ENCODE measurements at regions not wholly inside any gene's neighbourhood (a gene's known extent, or its start where the extent isn't known, plus 50 kb on each side); places are given as distances from the start of the nearest gene placed in this dataset.

DNA sequence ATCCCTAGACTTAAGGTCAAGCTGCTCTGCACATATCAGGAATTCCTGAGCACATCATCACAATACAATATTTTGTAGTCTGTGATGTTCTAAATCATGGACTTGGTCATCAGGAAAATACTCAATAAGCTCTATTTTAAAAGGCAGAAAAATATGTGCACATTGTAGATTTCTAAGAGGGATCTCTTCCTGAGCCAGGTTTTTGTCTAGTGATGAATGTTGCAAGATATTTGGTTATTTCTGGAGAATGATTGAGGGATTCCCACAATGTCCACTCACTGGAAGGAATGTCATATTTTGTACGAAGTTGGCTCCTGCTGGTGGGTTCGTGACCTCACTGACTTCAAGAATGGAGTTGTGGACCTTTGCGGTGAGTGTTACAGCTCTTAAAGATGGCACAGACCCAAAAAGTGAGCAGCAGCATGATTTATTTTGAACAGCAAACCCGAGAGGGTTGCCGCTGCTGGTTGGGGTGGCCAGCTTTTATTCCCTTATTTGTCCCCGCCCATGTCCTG, 300.9 kb upstream of the DCN start:
- TF ChIP-seq POLR2A (IDR thresholded peaks at IDR 0.05): no peak
- TF ChIP-seq, protein P1, sequence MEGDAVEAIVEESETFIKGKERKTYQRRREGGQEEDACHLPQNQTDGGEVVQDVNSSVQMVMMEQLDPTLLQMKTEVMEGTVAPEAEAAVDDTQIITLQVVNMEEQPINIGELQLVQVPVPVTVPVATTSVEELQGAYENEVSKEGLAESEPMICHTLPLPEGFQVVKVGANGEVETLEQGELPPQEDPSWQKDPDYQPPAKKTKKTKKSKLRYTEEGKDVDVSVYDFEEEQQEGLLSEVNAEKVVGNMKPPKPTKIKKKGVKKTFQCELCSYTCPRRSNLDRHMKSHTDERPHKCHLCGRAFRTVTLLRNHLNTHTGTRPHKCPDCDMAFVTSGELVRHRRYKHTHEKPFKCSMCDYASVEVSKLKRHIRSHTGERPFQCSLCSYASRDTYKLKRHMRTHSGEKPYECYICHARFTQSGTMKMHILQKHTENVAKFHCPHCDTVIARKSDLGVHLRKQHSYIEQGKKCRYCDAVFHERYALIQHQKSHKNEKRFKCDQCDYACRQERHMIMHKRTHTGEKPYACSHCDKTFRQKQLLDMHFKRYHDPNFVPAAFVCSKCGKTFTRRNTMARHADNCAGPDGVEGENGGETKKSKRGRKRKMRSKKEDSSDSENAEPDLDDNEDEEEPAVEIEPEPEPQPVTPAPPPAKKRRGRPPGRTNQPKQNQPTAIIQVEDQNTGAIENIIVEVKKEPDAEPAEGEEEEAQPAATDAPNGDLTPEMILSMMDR (IDR thresholded peaks at IDR 0.05): no peak
- ATAC-seq: no peak
- peaks cover 0 to 7% (median 0%) of the 10 kb centered on the region in 12 donors for H3K9me3 ChIP-seq
- no peaks in the 10 kb centered on the region for H3K27me3 ChIP-seq
- no peak overlapping the region for H3K27ac ChIP-seq
- H3K4me3 ChIP-seq: no peak overlapping the region
- H3K4me1 ChIP-seq: no peaks in the 10 kb centered on the region
- DNase-seq: no peak
- intact Hi-C loops (cut with DNase I): no loop called here
- WGBS, 4 donors: 74 to 86% (median 81%) methylated on average over 6 of the region's 6 CpGs
- no peaks in the 10 kb centered on the region for H3K36me3 ChIP-seq

DNA sequence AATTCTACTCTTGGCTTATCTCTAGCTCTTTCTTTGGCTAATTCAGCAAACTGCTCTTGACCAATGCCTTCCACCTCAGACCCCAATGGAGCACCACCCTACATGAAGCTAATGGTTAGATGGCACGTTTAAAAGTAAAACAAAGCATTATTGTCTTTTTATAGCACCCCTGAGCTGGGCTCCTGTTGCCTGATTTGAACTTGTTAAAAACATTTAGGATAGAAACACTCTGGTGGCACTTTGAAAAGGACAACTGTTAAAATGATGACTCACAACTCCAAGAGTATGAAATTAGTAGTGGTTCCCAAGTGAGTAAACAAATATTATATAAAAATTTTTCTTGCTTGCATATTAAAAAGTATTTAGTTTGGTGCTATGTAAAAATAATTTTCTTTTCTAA, 299.6 kb upstream of the DCN start:
- Histone ChIP-seq H3K36me3 (no peaks in the 10 kb centered on the region), H3K27ac (no peak overlapping the region), H3K4me3 (no peak overlapping the region), H3K9me3 (peaks cover 0 to 7% (median 0%) of the 10 kb centered on the region in 12 donors), H3K4me1 (no peaks in the 10 kb centered on the region), H3K27me3 (no peaks in the 10 kb centered on the region)
- WGBS, 4 donors: 61 to 73% (median 66%) methylated on average over 1 of the region's 1 CpG
- ATAC-seq: no peak
- DNase-seq: no peak
- intact Hi-C loops (cut with DNase I): no loop called here
- TF ChIP-seq, protein P1 (IDR thresholded peaks at IDR 0.05): no peak
- no peak for TF ChIP-seq POLR2A (IDR thresholded peaks at IDR 0.05)

DNA sequence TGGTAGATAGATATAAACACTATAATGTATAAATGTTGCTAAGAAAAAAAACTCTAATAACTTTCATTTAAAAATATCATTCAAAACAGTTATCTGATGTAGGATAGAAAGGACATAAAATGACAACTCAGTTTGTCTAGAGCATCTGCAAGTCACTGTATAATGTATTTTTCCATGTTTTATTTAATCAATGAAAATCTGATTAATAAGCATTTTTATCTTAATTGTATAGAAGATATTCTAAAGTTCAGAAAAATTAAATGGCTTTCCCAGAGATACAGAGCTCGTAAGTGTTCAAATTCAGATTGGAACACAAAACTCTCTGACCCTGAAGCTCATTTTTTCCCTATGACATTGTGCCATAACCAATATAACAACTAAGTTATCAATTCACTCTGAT, 295.9 kb upstream of the DCN start:
- 86 to 93% (median 90%) methylated on average over 1 of the region's 1 CpG for WGBS, 4 donors
- Histone ChIP-seq H3K27me3 (no peaks in the 10 kb centered on the region), H3K36me3 (no peaks in the 10 kb centered on the region), H3K4me3 (no peak overlapping the region), H3K27ac (no peak overlapping the region), H3K9me3 (peaks cover 0 to 5% (median 0%) of the 10 kb centered on the region in 12 donors), H3K4me1 (no peaks in the 10 kb centered on the region)
- ATAC-seq (no peak), DNase-seq (no peak)
- intact Hi-C loops (cut with DNase I): no loop called here
- TF ChIP-seq, protein P1 (IDR thresholded peaks at IDR 0.05): no peak
- TF ChIP-seq POLR2A (IDR thresholded peaks at IDR 0.05): no peak

DNA sequence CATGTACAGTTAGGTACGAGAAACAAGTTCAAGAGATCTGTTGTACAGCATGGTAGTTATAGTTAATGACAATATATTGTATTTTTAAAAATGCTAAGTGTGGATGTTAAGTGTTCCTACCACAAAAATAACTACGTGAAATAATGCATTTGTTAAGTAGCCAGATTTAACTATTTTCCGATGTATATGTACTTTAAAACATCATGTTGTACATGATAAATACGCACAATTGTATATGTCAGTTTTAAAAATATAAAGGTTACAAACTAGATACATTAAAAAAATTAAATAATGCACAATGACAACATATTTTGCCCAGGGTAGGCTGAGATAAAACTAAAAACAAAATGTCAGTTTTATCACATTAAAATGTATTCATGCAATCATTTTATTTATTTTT, 285.1 kb upstream of the DCN start:
- intact Hi-C loops (cut with DNase I): loop anchor here in 1 of 10 donors (2.0 kb wide), 1 partner anchor 41 kb away; no protein-coding TSS in a partner anchor
- peaks cover 0 to 11% (median 0%) of the 10 kb centered on the region in 12 donors for H3K9me3 ChIP-seq
- no peak overlapping the region for H3K4me3 ChIP-seq
- no peaks in the 10 kb centered on the region for H3K36me3 ChIP-seq
- no peak overlapping the region for H3K27ac ChIP-seq
- 89 to 91% (median 90%) methylated on average over 4 of the region's 4 CpGs for WGBS, 4 donors
- no peaks in the 10 kb centered on the region for H3K4me1 ChIP-seq
- DNase-seq (no peak), ATAC-seq (no peak)
- no peaks in the 10 kb centered on the region for H3K27me3 ChIP-seq
- TF ChIP-seq, protein P1 (IDR thresholded peaks at IDR 0.05): no peak
- no peak for TF ChIP-seq POLR2A (IDR thresholded peaks at IDR 0.05)

All from heart left ventricle (tissue), 16 donors.